ENCODE measurements at regions not wholly inside any gene's neighbourhood (a gene's known extent, or its start where the extent isn't known, plus 50 kb on each side); places are given as distances from the start of the nearest gene placed in this dataset.
"Not testable (repeated sequence)": the region's sequence is repeated elsewhere in the genome, so short reads cannot be mapped to it uniquely, and the experiment has no call there.

DNA sequence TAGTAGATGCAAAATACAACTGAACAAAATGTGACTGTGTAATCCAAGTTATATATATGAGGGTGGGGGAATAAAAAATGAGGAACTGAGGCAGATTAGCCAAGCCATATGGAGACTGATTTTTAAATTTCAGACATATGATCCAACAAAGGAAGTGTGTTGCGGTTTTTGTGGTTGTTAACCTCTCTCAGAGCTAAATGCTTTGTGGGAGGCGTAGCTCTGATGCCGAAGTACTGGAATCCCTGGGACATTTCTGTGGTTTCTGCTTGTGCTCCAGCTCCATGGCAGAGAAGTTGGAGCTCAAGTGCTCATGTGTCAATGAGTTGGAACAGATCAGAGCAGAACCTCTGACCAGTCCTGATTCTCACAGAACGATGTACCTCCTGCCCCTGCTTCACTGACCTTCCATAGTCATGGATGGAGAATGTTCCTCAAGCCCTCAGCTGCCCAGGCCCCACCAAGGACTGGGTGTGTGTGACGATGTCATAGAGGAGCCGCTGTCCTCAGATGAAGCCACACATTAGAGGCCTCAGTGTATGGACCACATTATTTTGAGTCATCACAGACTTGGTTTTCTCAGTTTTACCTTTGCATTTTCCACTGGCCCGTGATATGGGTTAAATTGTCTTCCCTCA, 107.6 kb downstream of the SOX1 start:
- no peak for DNase-seq

DNA sequence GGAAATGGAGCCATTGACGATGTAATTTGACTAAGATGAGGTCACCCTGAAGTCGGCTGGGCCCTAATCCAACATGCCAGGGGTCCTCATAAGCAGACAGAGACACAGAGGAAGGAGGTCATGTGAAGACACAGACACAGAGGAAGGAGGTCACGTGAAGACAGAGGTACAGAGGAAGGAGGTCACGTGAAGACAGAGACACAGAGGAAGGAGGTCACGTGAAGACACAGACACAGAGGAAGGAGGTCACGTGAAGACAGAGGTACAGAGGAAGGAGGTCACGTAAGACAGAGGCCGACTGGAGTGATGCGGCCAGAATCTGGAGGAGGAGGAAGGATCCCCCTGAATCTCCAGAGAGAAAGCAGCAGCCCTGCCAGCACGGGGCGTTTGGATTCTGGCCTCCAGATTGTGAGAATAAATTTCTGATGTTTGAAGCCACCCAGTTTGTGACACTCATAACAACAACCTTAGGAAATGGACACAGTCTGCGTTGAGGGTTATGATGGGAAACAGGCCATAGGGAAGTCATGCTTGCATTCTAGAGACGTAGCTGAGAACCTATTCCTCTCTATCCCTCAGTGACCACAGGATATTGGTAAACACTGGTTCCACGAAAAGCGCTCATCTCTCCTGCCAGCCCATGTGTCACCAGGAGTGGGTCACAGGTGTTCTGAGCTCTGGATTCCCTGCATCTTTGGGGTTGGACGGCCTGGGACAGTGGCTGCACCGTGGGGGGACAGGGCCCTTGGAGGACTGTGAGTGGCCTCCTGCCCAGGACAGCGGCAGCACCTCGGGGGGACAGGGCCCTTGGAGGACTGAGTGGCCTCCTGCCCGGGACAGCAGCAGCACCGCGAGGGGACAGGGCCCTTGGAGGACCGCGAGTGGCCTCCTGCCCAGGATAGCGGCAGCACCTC, 108.5 kb downstream of the SOX1 start:
- DNase-seq: no peak

DNA sequence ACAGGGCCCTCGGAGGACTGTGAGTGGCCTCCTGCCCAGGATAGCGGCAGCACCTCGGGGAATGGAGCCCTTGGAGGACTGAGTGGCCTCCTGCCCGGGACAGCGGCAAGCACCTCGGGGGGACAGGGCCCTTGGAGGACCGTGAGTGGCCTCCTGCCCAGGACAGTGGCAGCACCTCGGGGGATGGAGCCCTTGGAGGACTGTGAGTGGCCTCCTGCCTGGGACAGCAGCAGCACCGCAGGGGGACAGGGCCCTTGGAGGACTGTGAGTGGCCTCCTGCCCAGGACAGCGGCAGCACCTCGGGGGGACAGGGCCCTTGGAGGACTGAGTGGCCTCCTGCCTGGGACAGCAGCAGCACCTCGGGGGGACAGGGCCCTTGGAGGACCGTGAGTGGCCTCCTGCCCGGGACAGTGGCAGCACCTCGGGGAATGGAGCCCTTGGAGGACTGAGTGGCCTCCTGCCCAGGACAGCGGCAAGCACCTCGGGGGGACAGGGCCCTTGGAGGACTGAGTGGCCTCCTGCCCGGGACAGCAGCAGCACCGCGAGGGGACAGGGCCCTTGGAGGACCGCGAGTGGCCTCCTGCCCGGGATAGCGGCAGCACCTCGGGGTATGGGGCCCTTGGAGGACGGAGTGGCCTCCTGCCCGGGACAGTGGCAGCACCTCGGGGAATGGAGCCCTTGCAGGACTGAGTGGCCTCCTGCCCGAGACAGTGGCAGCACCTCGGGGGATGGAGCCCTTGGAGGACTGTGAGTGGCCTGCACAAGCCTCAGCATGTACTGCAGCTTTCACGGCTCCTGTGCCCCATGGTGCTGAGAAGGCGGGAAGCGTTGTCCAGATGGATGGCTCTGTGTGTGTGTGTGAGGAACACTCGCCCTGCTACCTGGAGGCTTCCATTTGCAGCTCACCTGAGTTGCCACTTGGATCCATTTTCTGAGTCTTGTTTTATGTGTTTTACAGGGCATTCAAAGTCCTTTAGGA, 109.5 kb downstream of the SOX1 start:
- not testable (repeated sequence) for DNase-seq

GRCh38 chr13:112177450-112178288, 110.7 kb downstream of the SOX1 start:
- DNase-seq: no peak

DNA sequence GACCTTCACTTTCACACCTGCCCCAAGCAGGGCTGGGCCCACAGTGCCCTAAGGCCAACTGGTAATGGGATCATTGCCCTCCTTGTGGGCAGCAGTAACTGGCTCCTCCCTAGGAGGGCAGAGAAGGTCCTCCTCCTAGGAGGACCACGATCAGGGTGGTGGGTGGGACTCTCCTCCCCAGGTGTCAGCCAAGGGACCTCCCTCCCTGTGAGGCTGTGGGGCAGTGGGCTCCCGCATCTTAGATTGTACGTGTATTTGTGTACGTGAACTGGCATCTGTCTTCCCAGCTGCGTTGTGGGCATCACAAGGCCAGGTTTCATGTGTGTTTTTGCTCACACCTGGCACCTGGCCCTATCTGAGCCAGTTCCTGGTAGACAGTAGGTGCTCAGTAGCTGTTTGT, 111.8 kb downstream of the SOX1 start:
- DNase-seq: no peak

DNA sequence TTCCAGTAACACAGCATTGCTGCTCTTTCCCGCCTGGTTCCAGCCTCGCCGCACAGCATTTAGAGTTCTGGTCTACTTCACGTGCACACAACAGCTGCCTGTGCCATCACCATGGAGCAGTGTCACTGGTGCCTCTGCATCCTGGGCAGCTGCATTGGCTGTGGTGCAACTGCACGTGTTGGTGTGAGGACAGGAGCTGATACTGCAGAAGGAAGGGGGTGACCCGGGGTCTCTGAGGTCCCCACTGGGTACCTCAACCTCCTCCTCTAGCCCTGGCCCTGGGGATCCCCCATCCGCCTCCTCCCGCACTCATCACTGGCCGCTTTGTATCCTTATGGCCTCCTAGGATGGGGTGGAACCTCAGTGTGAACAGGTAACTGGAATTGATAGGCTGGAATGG, 112.5 kb downstream of the SOX1 start:
- DNase-seq: no peak

- no peak for DNase-seq
These were observed 113.0 kb downstream of the SOX1 start for GRCh38 chr13:112179995-112180394.

- DNase-seq: no peak
These were observed 114.6 kb downstream of the SOX1 start for GRCh38 chr13:112181336-112182067.

DNA sequence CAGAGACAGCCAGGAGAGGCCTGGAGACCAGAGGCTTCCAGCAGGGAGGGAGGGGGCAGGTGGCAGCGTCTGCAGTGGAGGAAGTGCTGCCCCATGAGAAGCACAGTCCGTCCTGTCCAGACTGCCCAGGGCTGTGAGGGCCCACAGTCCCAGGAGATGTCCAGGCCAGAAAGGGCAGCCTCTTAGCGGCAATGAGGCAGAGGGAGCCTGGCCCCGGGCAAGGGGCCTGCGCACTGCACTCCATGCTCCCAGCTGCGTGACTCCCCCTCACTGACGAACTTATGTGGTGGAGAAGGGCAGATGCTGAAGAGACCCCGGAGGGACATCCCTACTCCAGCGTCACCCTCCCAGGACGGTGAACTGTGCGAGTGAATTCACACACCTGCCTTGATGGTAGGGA, 115.3 kb downstream of the SOX1 start:
- no peak for DNase-seq

- DNase-seq: peak; percentile 48
These were observed 116.0 kb downstream of the SOX1 start for GRCh38 chr13:112182846-112183531.

GRCh38 chr13:112183532-112184090, 116.7 kb downstream of the SOX1 start:
- DNase-seq: no peak

GRCh38 chr13:112184261-112184660, 117.3 kb downstream of the SOX1 start:
- DNase-seq: no peak

DNA sequence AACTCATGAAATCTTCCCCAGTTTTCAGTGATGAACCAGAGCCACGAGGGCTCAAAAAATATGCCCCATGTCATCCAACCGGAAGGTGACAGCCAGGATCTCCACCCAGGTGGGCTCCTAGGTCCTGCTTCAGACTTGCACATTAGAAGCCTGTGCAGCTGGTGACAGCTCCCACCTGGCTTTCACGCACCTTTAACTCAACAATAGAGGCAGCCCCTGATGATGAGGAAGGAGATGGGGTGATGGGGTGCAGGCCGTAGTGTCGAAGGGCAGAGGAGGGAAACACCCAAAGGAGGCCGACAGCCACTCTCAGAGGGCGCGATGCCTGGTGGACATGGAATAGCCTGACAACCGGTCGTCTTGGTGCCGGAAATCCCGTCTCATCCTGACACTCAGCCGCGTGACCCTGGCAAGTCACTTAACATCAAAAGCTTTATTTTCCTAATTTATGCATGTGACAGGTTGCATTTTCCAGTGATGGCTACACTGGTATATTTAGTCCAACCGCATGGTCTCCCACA, 118.0 kb downstream of the SOX1 start:
- DNase-seq: no peak

GRCh38 chr13:112185466-112185865, 118.5 kb downstream of the SOX1 start:
- no peak for DNase-seq

GRCh38 chr13:112186091-112186490, 119.1 kb downstream of the SOX1 start:
- DNase-seq: no peak

DNA sequence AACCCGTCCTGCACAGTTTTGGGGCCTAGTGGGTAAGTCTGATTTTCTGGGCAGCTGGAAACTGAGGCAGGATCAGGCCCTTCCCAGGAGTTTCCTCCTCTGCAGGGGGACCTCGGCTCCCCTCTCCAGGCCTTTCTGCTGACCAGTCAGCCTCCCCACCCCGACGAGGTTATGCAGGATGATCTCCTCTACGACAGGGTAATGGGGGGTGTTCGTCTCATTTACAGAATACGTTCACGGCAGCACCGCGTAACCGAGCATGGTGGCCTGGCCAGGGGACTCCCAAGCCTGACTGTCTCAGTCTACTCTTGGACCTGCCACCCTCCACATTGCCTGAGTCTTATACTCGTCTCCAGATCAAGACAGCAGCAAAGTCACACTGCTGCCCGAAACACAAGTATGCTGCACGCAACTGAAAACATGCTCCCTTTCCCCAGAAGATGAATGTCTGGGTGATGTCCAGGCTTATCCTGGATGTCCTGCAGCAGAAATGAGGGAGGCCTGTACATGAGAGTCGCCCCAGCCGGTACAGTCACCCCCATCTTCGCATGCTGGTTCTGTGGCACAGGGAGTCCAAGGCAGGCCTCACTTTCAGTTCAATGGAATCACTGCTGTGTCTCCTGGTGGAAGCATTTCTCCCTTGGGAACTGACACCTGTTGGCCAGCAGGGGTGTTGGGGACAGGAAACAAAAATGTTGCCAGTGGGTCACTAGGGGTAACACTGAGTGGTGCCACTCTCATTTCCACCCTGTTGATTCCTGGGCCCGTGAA, 120.8 kb downstream of the SOX1 start:
- no peak for DNase-seq

DNA sequence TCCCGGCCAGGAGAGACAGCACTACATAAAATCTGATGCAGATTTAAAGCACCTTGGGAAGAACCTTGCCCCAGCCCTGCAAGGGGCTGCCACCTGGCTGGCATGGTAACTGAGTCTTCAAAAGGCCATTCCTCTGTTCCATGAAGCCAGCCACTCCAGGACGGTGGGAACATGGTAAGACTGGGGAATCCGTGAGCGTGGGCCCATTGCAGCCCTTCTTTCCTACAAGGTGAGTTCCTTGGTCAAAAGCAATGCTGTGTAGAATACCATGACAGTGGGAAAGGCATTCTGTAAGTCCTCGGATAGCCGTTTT, 121.3 kb downstream of the SOX1 start:
- DNase-seq: no peak

GRCh38 chr13:112193463-112194166, 126.7 kb downstream of the SOX1 start:
- DNase-seq: no peak

GRCh38 chr13:112194167-112194530, 127.2 kb downstream of the SOX1 start:
- DNase-seq: no peak

Measured in inflammatory macrophage treated with lipopolysaccharide for 4 hours (primary cell).